IMR-90 (cell line): ENCODE measurements at regions not wholly inside any gene's neighbourhood (a gene's known extent, or its start where the extent isn't known, plus 50 kb on each side); places are given as distances from the start of the nearest gene placed in this dataset.

Experiments
- ATAC-seq: fragments of 200-7000 bp; cut with Tn5 transposase; 2 replicates; pipeline ENCODE4 v1.9.1; 2020; ENCODE audit warnings: low read depth, mild to moderate bottlenecking, moderate library complexity
- BruUV-seq: library from RNA; stranded (reverse); fragments of 400-500 nt; replicated peaks from 2 replicates; lab custom pipeline; 2021; lab: Mats Ljungman, UMichigan
- CTCF ChIA-PET: fragments of 300-600 bp; formaldehyde crosslinking; extraction: SDS; loops from one replicate; lab custom pipeline; 2021; ENCODE audit warnings: antibody characterized with exemption; lab: Yijun Ruan, JAX
- POLR2A ChIA-PET: fragments of 300-600 bp; sonication (Branson Sonifier 250); formaldehyde crosslinking; loops from one replicate; lab custom pipeline; 2022; ENCODE audit warnings: antibody characterized with exemption; ENCODE audit not compliant: unreplicated experiment; lab: Charles Lee
- DNase-seq: peaks from one replicate; pipeline ENCODE4 v3.0.0; 2013
- H2AFZ ChIP-seq: replicated peaks from 2 replicates; pipeline ENCODE3; 2013; ENCODE audit warnings: low read length, mild to moderate bottlenecking; ENCODE audit not compliant: poor library complexity
- H2AK5ac ChIP-seq: 2 replicates; pipeline ENCODE4 v1.6.1; 2013; ENCODE audit warnings: low read depth, low read length, inconsistent platforms
- H2AK9ac ChIP-seq: replicated peaks from 2 replicates; pipeline ENCODE3; 2013; ENCODE audit warnings: mild to moderate bottlenecking, low read depth, low read length, moderate library complexity; ENCODE audit not compliant: poor library complexity
- H2BK120ac ChIP-seq: 2 replicates; pipeline ENCODE4 v1.6.1; 2013; ENCODE audit warnings: low read depth, low read length, inconsistent platforms
- H2BK15ac ChIP-seq: 3 replicates; pipeline ENCODE4 v1.6.1; 2013; ENCODE audit warnings: low read depth, low read length, inconsistent platforms
- H2BK20ac ChIP-seq: 2 replicates; pipeline ENCODE4 v1.6.1; 2013; ENCODE audit warnings: low read depth, mild to moderate bottlenecking, inconsistent platforms, low read length, moderate library complexity
- H2BK5ac ChIP-seq: 2 replicates; pipeline ENCODE4 v1.6.1; 2013; ENCODE audit warnings: mild to moderate bottlenecking, low read depth, low read length, inconsistent platforms; ENCODE audit not compliant: poor library complexity, severe bottlenecking
- H3K14ac ChIP-seq: replicated peaks from 2 replicates; pipeline ENCODE4 v1.6.1; 2013; ENCODE audit warnings: low read depth, low read length, inconsistent platforms
- H3K18ac ChIP-seq: 2 replicates; pipeline ENCODE4 v1.6.1; 2013; ENCODE audit warnings: low read depth, low read length, control low read depth
- H3K23ac ChIP-seq: 2 replicates; pipeline ENCODE4 v1.6.1; 2013; ENCODE audit warnings: low read depth, low read length, inconsistent platforms
- H3K27ac ChIP-seq: 2 replicates; pipeline ENCODE4 v1.5.1; 2013; ENCODE audit warnings: mild to moderate bottlenecking, control low read depth, low read length; ENCODE audit not compliant: insufficient read depth
- H3K27me3 ChIP-seq: 2 replicates; pipeline ENCODE4 v1.6.1; 2013; ENCODE audit warnings: low read length; ENCODE audit not compliant: control insufficient read depth, insufficient read depth
- H3K36me3 ChIP-seq: 2 replicates; pipeline ENCODE4 v1.6.1; 2013; ENCODE audit warnings: low read length, mixed read lengths; ENCODE audit not compliant: control insufficient read depth, insufficient read depth
- H3K4ac ChIP-seq: 2 replicates; pipeline ENCODE4 v1.6.1; 2013; ENCODE audit warnings: low read depth, low read length, inconsistent platforms
- H3K4me1 ChIP-seq: 2 replicates; pipeline ENCODE4 v1.6.1; 2013; ENCODE audit warnings: low read length, mixed read lengths; ENCODE audit not compliant: control insufficient read depth, insufficient read depth
- H3K4me2 ChIP-seq: 2 replicates; pipeline ENCODE4 v1.6.1; 2013; ENCODE audit warnings: low read depth, mild to moderate bottlenecking, control low read depth, low read length, moderate library complexity
- H3K4me3 ChIP-seq: 2 replicates; pipeline ENCODE4 v1.5.1; 2013; ENCODE audit warnings: low read depth, mild to moderate bottlenecking, control low read depth, low read length, moderate library complexity; ENCODE audit not compliant: insufficient read depth
- H3K56ac ChIP-seq: 2 replicates; pipeline ENCODE4 v1.6.1; 2013; ENCODE audit warnings: low read length, inconsistent platforms; ENCODE audit not compliant: insufficient read depth; ENCODE audit errors: extremely low read depth
- H3K79me1 ChIP-seq, 2 experiments: 2 replicates each; pipeline ENCODE4 v1.6.1; 2013; ENCODE audit warnings: low read length in 2 of 2, inconsistent platforms in 1 of 2, low read depth in 1 of 2
- H3K9ac ChIP-seq: 2 replicates; pipeline ENCODE4 v1.6.1; 2013; ENCODE audit warnings: low read depth, low read length, control low read depth
- H3K9me1 ChIP-seq: 2 replicates; pipeline ENCODE4 v1.6.1; 2013; ENCODE audit warnings: low read length, inconsistent platforms; ENCODE audit not compliant: insufficient read depth
- H3K9me3 ChIP-seq: 2 replicates; pipeline ENCODE4 v1.6.1; 2013; ENCODE audit warnings: low read length; ENCODE audit not compliant: control insufficient read depth, insufficient read depth
- H4K20me1 ChIP-seq: 2 replicates; pipeline ENCODE4 v1.6.1; 2013; ENCODE audit warnings: low read length, inconsistent platforms; ENCODE audit not compliant: insufficient read depth
- H4K5ac ChIP-seq: 2 replicates; pipeline ENCODE4 v1.6.1; 2013; ENCODE audit warnings: mild to moderate bottlenecking, low read depth, low read length, control low read depth
- H4K8ac ChIP-seq, 2 experiments: 2 replicates each; pipeline ENCODE4 v1.6.1; 2013; ENCODE audit warnings: low read depth in 2 of 2, low read length in 2 of 2, control low read depth in 1 of 2, inconsistent platforms in 1 of 2
- H4K91ac ChIP-seq: 2 replicates; pipeline ENCODE4 v1.6.1; 2013; ENCODE audit warnings: low read depth, low read length, inconsistent platforms; ENCODE audit not compliant: insufficient read depth
- CEBPB ChIP-seq: IDR thresholded peaks from 2 replicates; pipeline ENCODE4 v1.6.1; 2012; ENCODE audit warnings: low read depth, low read length, improper control_type of control experiment
- FOS ChIP-seq: fragments of 150-350 bp; IDR thresholded peaks from 2 replicates; pipeline ENCODE4 v1.6.1; 2016; ENCODE audit warnings: low read depth, low read length
- MAFK ChIP-seq: IDR thresholded peaks from 2 replicates; pipeline ENCODE4 v1.6.1; 2012; ENCODE audit warnings: low read depth, low read length, improper control_type of control experiment
- NFE2L2 ChIP-seq: fragments of 150-350 bp; IDR thresholded peaks from 2 replicates; pipeline ENCODE4 v1.6.1; 2016; ENCODE audit warnings: low read depth, mild to moderate bottlenecking, low read length
- SMC3 ChIP-seq: fragments of 150-350 bp; IDR thresholded peaks from 2 replicates; pipeline ENCODE4 v1.6.1; 2016; ENCODE audit warnings: low read depth, mild to moderate bottlenecking, antibody characterized with exemption, low read length, moderate library complexity
- WGBS, 2 experiments: methylation state at CpG; one replicate each; pipeline versions ENCODE4 v1.1.5 to v1.1.7; 2013; ENCODE audit warnings: missing lambda C conversion rate in 2 of 2; ENCODE audit not compliant: insufficient read length in 1 of 2; ENCODE audit errors: extremely low coverage in 2 of 2; 5-methylcytosine and 5-hydroxymethylcytosine counted together
- dilution Hi-C: fragments of 300-500 bp; cut with HindIII; formaldehyde crosslinking; loops from one replicate; pipeline ENCODE4 v1.14.3; 2018; ENCODE audit warnings: low sequenced_read_pairs; ENCODE audit not compliant: unreplicated experiment
- in situ Hi-C: fragments of 300-500 bp; cut with MboI; formaldehyde crosslinking; loops from 3 replicates; pipeline ENCODE4 v1.14.3; 2019; ENCODE audit warnings: low sequenced_read_pairs, inconsistent platforms, mixed read lengths
- intact Hi-C: fragments of 100-400 bp; cut with micrococcal nuclease; formaldehyde crosslinking; loops from 2 replicates; pipeline ENCODE4 v1.10.0; 2022

DNA sequence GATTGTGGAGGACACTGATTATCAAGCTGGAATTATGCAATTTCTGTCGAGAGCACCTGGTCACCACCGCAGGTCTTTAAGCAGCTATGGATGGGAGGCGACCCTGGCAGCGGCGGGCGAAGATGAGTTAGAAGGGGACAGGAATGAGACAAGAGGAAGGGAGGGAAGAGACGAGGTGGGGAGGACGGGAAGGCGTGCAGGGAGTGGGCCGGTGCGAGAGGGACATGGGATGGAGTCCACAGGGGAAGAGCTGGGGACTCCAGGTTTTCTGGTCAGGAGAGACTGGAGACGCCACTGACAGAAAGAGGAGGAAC lies 192.3 kb downstream of the MELK start:
- Histone ChIP-seq H3K4me3 (no peak overlapping the region), H3K56ac (no peak overlapping the region), H3K36me3 (no peaks in the 10 kb centered on the region), H4K8ac (no peak overlapping the region), H3K9me3 (peaks cover 11% of the 10 kb centered on the region), H3K27me3 (peaks cover 11% of the 10 kb centered on the region), H4K5ac (no peak overlapping the region), H4K91ac (no peak overlapping the region), H3K23ac (no peak overlapping the region), H3K79me1 (no peaks in the 10 kb centered on the region), H4K20me1 (no peaks in the 10 kb centered on the region; the same call in 1 of the 2 replicates), H3K27ac (no peak overlapping the region), H3K14ac (no peak overlapping the region), H3K4ac (no peak overlapping the region), H2AFZ (no peak overlapping the region), H3K4me1 (no peaks in the 10 kb centered on the region), H3K9ac (no peak overlapping the region), H2BK20ac (no peak overlapping the region), H3K18ac (no peak overlapping the region), H2BK15ac (no peak overlapping the region), H2AK5ac (no peak overlapping the region), H2BK120ac (no peak overlapping the region), H3K4me2 (no peak overlapping the region), H2AK9ac (no peak overlapping the region), H2BK5ac (no peak overlapping the region), H3K9me1 (peaks cover 7% of the 10 kb centered on the region)
- WGBS, 2 experiments = 80% methylated on average over 4 of the region's 12 CpGs; no CpG with 5 or more reads in 1 of the 2 experiments
- DNase-seq (no peak), ATAC-seq (no peak)
- in situ Hi-C loops (no loop called here), intact Hi-C loops (no loop called here), dilution Hi-C loops (no loop called here)
- ChIA-PET CTCF (no interaction called here), POLR2A (no interaction called here)
- BruUV-seq = no TSS peak
- TF ChIP-seq FOS (no peak), CEBPB (no peak), NFE2L2 (no peak), SMC3 (no peak), MAFK (no peak)
